Activated T-helper 17 cell treated with anti-CD3 and anti-CD28 coated beads, Interleukin-2, amount 50 U/mL, for 72 hours (primary cell): ENCODE measurements at regions not wholly inside any gene's neighbourhood (a gene's known extent, or its start where the extent isn't known, plus 50 kb on each side); places are given as distances from the start of the nearest gene placed in this dataset.

Experiments
- ATAC-seq: fragments of 150-1000 bp; cut with Tn5 transposase; replicated peaks from 2 replicates; pipeline ENCODE4 v1.10.0; 2021; ENCODE audit warnings: mild to moderate bottlenecking, moderate library complexity
- H3K27ac Mint-ChIP-seq: one replicate; pipeline ENCODE4 v1.8.0; 2022; ENCODE audit warnings: mixed read lengths
- H3K27me3 Mint-ChIP-seq: one replicate; pipeline ENCODE4 v1.8.0; 2022; ENCODE audit warnings: mixed read lengths
- H3K36me3 Mint-ChIP-seq: one replicate; pipeline ENCODE4 v1.8.0; 2022; ENCODE audit warnings: low read depth, mild to moderate bottlenecking, mixed read lengths
- H3K4me1 Mint-ChIP-seq: one replicate; pipeline ENCODE4 v1.8.0; 2022; ENCODE audit warnings: mixed read lengths
- H3K4me3 Mint-ChIP-seq: one replicate; pipeline ENCODE4 v1.8.0; 2022; ENCODE audit warnings: mild to moderate bottlenecking, mixed read lengths
- H3K9me3 Mint-ChIP-seq: one replicate; pipeline ENCODE4 v1.8.0; 2022; ENCODE audit warnings: mixed read lengths

DNA sequence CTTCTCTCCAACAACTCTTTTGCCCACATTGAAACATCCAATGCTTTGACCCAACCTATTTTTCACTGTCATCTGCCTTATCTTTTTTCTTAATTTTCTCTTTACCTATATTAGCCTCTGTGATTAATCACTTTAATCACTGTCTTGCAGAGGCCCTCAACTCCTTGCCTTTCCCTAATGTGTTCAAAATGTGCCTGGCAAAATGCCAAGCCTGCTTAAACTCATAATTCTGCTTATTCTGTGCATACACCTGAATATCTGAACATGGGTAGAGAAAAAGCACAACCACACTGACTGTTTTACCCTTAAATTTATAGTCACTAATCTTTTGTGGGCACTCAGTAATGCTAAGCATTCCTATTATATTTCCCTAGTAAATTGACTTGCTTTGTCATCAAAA is 63.0 kb upstream of the GALNT13 start:
- Mint-ChIP-seq H3K27ac (no peak overlapping the region), H3K27me3 (no peaks in the 10 kb centered on the region)
- ATAC-seq = no peak

GRCh38 chr2:153811516-153811915 is 60.2 kb upstream of the GALNT13 start:
- Mint-ChIP-seq H3K27ac (no peak overlapping the region), H3K9me3 (peaks cover 12% of the 10 kb centered on the region), H3K36me3 (no peaks in the 10 kb centered on the region), H3K4me3 (no peak overlapping the region), H3K27me3 (no peaks in the 10 kb centered on the region), H3K4me1 (no peaks in the 10 kb centered on the region)
- no peak for ATAC-seq

More for the DNA sequence above, 63.0 kb upstream of the GALNT13 start:
- no peaks in the 10 kb centered on the region for H3K36me3 Mint-ChIP-seq
- H3K9me3 Mint-ChIP-seq = no peaks in the 10 kb centered on the region
- no peak overlapping the region for H3K4me3 Mint-ChIP-seq
- H3K4me1 Mint-ChIP-seq = no peaks in the 10 kb centered on the region

DNA sequence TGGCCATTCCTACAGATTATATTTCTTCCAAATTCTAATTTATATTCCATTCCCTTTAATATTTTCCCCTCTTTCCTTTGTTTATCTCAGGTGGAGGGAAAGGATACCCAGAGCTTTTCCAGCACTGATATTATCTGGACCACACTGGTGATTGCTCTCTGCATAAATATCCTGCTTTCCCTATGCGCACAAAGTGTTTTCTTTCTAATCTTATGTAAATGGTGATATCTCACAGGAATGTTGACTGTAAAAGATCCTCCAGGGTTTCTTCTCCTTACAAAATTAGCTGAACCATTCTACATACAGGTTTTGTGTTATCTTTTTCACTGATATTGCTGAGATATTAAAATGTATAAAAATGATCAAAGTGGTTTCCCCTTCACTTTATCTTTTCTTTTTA is 59.1 kb upstream of the GALNT13 start:
- Mint-ChIP-seq H3K27ac (no peak overlapping the region), H3K4me3 (no peak overlapping the region), H3K9me3 (peaks cover 16% of the 10 kb centered on the region), H3K36me3 (no peaks in the 10 kb centered on the region), H3K27me3 (no peaks in the 10 kb centered on the region), H3K4me1 (no peaks in the 10 kb centered on the region)
- ATAC-seq = no peak

DNA sequence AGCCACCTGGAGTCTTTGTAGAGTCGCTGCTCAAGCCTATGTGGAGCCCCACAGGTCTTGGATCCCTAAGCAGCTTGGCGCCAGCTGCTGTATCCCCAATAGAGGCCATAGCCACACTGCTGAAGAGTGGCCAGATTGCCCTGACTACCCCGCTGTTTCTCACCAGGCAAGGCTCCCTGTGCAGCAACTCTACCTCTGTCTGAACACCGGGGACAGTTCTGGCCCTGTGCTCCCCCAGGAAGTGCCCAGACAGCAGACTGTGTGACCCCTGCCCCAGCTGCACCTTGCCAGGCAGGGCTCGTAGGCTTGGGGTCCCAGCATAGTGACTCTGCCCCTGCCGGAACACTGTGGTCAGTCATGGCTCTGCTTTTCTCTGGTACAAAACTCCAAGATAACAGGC is 53.5 kb upstream of the GALNT13 start:
- Mint-ChIP-seq H3K27ac (no peak overlapping the region), H3K36me3 (no peaks in the 10 kb centered on the region), H3K27me3 (no peaks in the 10 kb centered on the region), H3K4me3 (no peak overlapping the region), H3K9me3 (peaks cover 25% of the 10 kb centered on the region), H3K4me1 (no peaks in the 10 kb centered on the region)
- ATAC-seq = no peak

GRCh38 chr2:153819074-153819473 is 52.6 kb upstream of the GALNT13 start:
- Mint-ChIP-seq H3K4me3 (no peak overlapping the region), H3K36me3 (no peaks in the 10 kb centered on the region), H3K4me1 (no peaks in the 10 kb centered on the region), H3K9me3 (peaks cover 25% of the 10 kb centered on the region), H3K27me3 (no peaks in the 10 kb centered on the region), H3K27ac (no peak overlapping the region)
- ATAC-seq = no peak

DNA sequence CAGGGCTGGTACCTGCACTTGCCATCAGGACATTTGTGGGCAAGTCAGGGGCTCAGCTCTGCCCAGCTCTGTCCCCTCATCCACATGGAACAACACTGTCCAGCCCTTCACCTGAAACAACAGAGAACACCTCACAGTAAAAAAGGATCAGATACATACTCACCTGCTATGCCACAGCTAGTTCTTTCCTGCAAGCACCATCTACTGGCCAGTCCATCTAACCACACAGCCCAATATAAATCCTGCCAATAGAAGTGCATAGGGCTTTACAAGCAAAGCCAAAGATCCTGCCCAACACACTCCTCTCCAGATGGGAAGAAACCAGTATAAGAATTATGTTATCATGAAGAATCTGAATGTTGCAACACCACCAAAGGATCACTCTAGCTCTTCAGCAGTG is 52.2 kb upstream of the GALNT13 start:
- Mint-ChIP-seq H3K4me3 (no peak overlapping the region), H3K4me1 (no peaks in the 10 kb centered on the region), H3K9me3 (peaks cover 24% of the 10 kb centered on the region), H3K27ac (no peak overlapping the region), H3K36me3 (no peaks in the 10 kb centered on the region), H3K27me3 (no peaks in the 10 kb centered on the region)
- no peak for ATAC-seq
